NCI-H2107 (cell line): ENCODE measurements at regions not wholly inside any gene's neighbourhood (a gene's known extent, or its start where the extent isn't known, plus 50 kb on each side); places are given as distances from the start of the nearest gene placed in this dataset.

ENCODE experiments used
- DNase-seq: peaks from one replicate; lab custom pipeline; 2025; lab: John Stamatoyannopoulos, UW

DNA sequence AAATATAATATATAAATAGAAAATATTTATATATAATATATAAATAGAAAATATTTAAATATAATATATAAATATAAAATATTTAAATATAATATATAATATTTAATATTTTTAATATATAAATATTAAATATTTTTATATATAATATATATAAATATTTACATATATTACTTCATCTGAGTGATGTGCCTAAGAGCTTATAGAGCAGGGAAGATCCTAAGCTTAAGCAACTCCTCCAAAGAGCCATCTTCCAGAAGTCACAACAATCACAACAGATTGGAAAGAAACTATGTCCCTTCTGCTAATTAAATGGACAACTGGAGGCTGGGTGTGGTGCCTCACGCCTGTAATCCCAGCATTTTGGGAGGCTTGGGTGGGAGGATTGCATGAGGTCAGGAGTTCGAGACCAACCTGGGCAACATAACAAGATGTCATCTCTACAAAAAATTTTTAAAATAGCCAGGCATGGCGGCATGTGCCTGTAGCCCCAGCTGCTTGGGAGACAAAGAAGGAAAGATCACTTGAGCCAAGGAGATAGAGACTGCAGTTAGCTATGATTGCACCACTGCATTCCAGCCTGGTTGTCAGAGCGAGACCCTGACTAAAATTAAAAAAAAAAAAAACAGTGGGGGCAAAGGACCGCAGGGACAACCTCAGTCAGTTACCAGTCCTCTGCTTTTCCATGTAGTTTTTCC, 198.7 kb downstream of the SKIDA1 start:
- DNase-seq = no peak

- DNase-seq = no peak
These were observed 206.8 kb downstream of the SKIDA1 start for GRCh38 chr10:21318540-21319167.

DNA sequence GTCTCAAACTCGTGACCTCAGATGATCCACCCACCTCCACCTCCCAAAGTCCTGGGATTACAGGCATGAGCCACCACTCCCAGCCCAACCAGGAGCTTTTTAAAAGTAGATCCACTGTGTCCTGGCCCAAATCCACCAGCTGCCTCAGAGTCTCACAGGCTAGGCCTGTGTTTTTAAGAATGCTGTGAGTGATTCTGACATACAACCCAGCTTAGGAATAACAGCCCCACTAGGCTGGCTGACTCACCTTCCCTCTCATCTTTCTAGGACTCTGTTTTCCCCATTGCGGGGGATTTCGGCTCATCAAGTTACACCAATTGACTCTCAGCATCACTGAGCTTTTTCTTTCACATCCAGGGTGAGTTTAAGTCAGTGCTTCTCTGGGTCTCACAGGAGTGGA, 207.6 kb downstream of the SKIDA1 start:
- no peak for DNase-seq

GRCh38 chr10:21315645-21316220, 209.7 kb downstream of the SKIDA1 start:
- no peak for DNase-seq

- no peak for DNase-seq
These were observed 210.4 kb downstream of the SKIDA1 start for GRCh38 chr10:21314906-21315644.

- no peak for DNase-seq
These were observed 211.3 kb downstream of the SKIDA1 start for GRCh38 chr10:21314111-21314626.

GRCh38 chr10:21313691-21314090, 211.8 kb downstream of the SKIDA1 start:
- no peak for DNase-seq

DNA sequence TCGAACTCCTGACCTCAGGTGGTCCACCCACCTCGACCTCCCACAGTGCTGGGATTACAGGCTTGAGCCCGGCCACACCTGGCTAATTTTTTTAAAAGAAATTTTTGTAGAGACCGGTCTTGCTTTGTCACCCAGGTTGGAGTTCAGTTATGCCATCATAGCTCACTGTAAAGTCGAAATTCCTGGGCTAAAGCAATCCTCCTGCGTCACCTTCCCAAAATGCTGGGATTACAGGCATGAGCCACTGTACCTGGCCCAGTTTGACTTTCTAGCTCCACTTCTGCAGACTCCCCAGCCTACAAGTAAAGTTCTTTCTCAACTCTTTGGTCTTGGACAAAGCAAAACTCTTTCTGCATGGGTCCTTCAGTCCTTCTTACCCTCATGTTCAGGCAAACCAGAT, 214.1 kb downstream of the SKIDA1 start:
- no peak for DNase-seq

- no peak for DNase-seq
These were observed 216.1 kb downstream of the SKIDA1 start for GRCh38 chr10:21309427-21309826.

DNA sequence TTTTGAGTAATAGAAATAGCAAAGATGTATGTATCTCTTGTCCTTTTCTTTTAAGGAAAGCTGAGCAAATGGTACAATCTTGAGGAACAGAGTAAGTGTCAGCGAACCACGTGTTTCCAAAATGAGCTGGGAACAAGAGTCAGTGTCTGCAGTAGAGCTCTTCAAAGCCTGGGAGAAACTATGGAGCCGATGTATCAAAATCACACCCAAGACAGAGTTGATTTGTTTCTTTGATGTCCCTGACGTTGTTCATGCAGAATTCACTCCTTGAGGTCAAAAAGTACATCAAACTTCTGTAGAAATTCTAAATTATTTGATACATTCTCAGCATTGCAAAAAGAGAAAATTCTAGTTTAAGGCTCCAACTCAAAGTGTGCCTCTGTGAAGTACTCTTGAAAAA, 216.5 kb downstream of the SKIDA1 start:
- no peak for DNase-seq

- no peak for DNase-seq
These were observed 217.5 kb downstream of the SKIDA1 start for GRCh38 chr10:21308018-21308417.

- DNase-seq = no peak
These were observed 220.9 kb downstream of the SKIDA1 start for GRCh38 chr10:21304608-21305007.

DNA sequence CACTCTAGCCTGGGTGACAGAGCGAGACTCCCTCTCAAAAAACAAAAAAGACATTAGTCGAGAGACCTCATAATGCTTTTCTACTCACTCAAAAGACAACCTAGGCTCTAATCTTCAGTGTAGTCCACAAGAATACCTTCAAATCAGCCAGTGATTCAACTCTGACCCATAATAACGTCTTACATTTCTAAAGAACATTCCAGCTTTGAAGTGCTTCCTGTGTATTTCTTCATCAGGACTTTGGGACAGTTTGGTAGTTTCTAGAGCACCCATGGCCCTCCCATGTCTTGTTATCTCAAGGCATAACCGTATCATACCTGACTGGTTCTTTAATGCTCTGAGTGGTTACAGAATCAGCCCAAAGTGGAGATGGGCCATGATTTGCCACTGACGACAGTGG, 221.3 kb downstream of the SKIDA1 start:
- DNase-seq = no peak

GRCh38 chr10:21300551-21300950, 224.9 kb downstream of the SKIDA1 start:
- no peak for DNase-seq

DNA sequence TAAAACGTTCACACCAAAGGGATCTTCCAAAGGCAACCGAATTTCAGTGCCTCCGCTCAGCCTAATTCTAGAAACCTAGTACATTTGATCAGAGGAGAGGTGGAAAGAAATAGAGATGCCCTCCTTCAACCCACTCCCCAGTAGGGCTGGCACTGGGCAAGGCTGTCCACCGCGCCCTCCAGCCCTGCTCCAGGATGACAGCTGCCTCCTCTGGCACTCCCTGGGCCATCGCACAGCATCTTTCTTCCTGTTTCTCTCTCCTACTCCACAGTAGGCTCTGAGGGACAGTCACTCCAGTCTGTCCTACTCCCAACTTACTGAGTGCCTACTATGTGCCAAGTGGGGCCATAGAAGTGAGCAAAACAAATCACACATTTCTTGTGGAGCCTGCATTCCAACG, 226.2 kb downstream of the SKIDA1 start:
- DNase-seq = no peak

DNA sequence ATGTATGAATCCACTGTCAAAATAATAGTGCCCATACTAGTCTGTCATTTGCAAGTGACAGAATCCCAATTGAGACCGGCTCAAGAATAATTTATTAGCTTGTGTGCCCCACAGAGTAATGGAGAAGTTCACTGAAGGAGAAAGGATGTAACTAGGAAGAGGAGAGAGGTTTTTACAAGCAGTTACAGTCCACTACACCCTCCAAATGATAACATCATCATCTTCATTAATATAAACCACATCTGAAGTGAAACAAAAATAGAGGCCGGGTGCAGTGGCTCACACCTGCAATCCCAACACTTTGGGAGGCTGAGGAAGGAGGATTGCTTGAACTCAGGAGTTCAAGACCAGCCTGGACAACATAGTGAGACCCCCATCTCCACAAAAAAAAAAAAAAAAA, 226.8 kb downstream of the SKIDA1 start:
- DNase-seq = no peak

DNA sequence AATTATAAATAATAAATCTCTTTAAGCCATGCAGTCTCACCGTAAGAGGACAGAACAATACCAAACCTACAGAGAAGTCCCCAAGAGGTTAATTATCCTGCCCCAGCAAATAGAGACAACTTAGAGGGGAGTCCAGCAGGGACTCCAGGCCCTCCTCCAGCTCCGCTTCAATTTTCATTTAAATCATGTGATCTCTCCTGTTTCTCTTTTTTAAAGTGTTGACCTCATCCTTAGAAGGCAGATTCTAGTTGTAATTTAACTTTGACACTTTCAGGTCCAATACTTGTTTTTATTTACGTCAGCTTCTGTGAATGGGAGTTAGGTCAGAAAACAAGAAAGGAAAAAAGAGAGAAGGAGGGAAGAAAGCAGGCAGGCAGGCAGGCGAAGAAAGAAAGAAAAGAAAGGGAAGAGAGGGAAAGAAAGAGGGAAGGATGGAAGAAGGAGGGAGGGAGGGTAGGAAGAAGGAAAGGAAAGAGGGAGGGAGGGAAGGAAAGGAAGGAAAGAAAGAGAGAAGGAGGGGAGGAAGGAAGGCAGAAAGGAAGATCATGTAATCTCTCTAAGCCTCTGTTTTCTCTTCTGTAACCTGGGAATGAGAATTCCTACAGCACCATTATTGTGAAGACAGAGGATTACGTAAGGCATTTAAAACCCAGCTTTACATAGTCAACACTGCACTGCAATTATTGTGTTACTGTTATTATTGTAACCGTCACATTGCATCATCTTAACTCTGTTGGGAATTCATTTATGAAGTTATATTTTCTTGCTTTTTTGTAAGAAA, 227.7 kb downstream of the SKIDA1 start:
- no peak for DNase-seq

- DNase-seq = no peak
These were observed 228.7 kb downstream of the SKIDA1 start for GRCh38 chr10:21296575-21297355.

- DNase-seq = no peak
These were observed 231.7 kb downstream of the SKIDA1 start for GRCh38 chr10:21293518-21294356.
